GM23248 (cell line): ENCODE measurements at regions not wholly inside any gene's neighbourhood (a gene's known extent, or its start where the extent isn't known, plus 50 kb on each side); places are given as distances from the start of the nearest gene placed in this dataset.

ENCODE experiments used
- EZH2 ChIP-seq: fragments of 200-600 bp; sonication (generic); IDR thresholded peaks from 2 replicates; pipeline ENCODE4 v1.6.1; 2018; ENCODE audit warnings: antibody characterized with exemption, mild to moderate bottlenecking; ENCODE audit not compliant: insufficient read depth, poor library complexity, severe bottlenecking
- EZH2phosphoT487 ChIP-seq: fragments of 200-600 bp; sonication (generic); IDR thresholded peaks from 2 replicates; pipeline ENCODE4 v1.6.1; 2018; ENCODE audit warnings: antibody characterized with exemption, moderate library complexity, mild to moderate bottlenecking, low read depth; ENCODE audit not compliant: insufficient read depth

DNA sequence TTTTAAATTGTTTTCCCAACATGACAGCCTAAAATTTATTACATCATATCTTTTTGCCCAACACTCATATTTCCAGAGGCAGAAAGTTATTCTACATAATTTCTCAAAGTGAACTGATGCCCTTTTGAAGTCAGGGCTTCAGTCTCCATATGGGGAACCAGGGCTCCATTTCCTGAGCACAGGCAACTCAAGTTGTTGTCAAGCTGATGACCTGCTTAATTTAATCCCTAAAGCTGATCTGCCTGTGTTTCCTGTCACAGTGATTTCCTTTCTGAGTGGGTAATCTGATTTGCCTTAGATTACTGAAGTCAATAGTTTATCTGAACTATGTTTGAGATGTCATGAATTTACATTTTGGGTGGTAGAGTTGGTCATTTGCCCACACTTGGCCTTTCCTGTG is 932.1 kb upstream of the MANEA start:
- TF ChIP-seq EZH2 (no peak), EZH2phosphoT487 (no peak)
